A549 (cell line): ENCODE measurements at regions not wholly inside any gene's neighbourhood (a gene's known extent, or its start where the extent isn't known, plus 50 kb on each side); places are given as distances from the start of the nearest gene placed in this dataset.

Experiments
- ATAC-seq, 2 experiments: fragments of 200-7000 bp in 1 of 2; fragments of >200 bp in 1 of 2; cut with Nextera tagmentation in 1 of 2; cut with Tn5 transposase in 1 of 2; 3 replicates each; pipeline versions ENCODE4 v1.8.0 to v1.9.1; 2018 to 2020; ENCODE audit warnings: mild to moderate bottlenecking in 1 of 2, moderate library complexity in 1 of 2
- CTCF ChIA-PET: fragments of 300-600 bp; sonication (Branson Sonifier 250); formaldehyde crosslinking; extraction: SDS; loops from one replicate; lab custom pipeline; 2021; ENCODE audit warnings: antibody characterized with exemption, inconsistent platforms; lab: Yijun Ruan, JAX
- POLR2A ChIA-PET: fragments of 350-600 bp; formaldehyde crosslinking; extraction: SDS; loops from one replicate; lab custom pipeline; 2021; ENCODE audit warnings: antibody characterized with exemption, inconsistent platforms; lab: Yijun Ruan, JAX
- DNase-seq, 2 experiments: peaks; one replicate each; pipeline versions ENCODE4 v3.0.0 to v3.0.0-alpha.2; 2011 to 2016; ENCODE audit warnings: low read depth in 1 of 2, low spot score in 1 of 2
- FAIRE-seq: peaks from 2 replicates; lab custom pipeline; 2011; peaks lifted over from hg19 to GRCh38; lab: Jason Lieb, UNC
- H3K27ac ChIP-seq, 2 experiments: fragments of >200 bp; sonication (Bioruptor Twin); formaldehyde crosslinking; 3 replicates each; pipeline ENCODE4 v1.5.1; 2016 to 2017
- H3K4me1 ChIP-seq: fragments of >200 bp; sonication (Bioruptor Twin); formaldehyde crosslinking; 3 replicates; pipeline ENCODE4 v1.6.1; 2016
- H3K4me2 ChIP-seq: fragments of >200 bp; sonication (Bioruptor Twin); formaldehyde crosslinking; 3 replicates; pipeline ENCODE4 v1.6.1; 2016
- H3K4me3 ChIP-seq: fragments of >200 bp; sonication (Bioruptor Twin); formaldehyde crosslinking; 3 replicates; pipeline ENCODE4 v1.5.1; 2016
- H3K9me3 ChIP-seq: fragments of >200 bp; sonication (Bioruptor Twin); formaldehyde crosslinking; 3 replicates; pipeline ENCODE4 v1.6.1; 2016
- BHLHE40 ChIP-seq: IDR thresholded peaks from 2 replicates; pipeline ENCODE4 v1.6.1; 2012; ENCODE audit warnings: low read depth, low read length, inconsistent platforms
- CBX8 ChIP-seq: fragments of 200-600 bp; sonication (generic); IDR thresholded peaks from 2 replicates; pipeline ENCODE4 v1.6.1; 2016
- EHMT2 ChIP-seq: fragments of 200-600 bp; sonication (generic); IDR thresholded peaks from 2 replicates; pipeline ENCODE4 v1.6.1; 2016; ENCODE audit warnings: antibody characterized with exemption, low read depth, mild to moderate bottlenecking, moderate library complexity
- ESRRA ChIP-seq: fragments of 150-350 bp; IDR thresholded peaks from 2 replicates; pipeline ENCODE4 v1.6.1; 2014; ENCODE audit warnings: mild to moderate bottlenecking, low read length, borderline replicate concordance
- FOSL2 ChIP-seq, 2 experiments: fragments of 450-650 bp in 1 of 2; fragments of >200 bp in 1 of 2; sonication (Bioruptor Twin) in 1 of 2; formaldehyde crosslinking; IDR thresholded peaks; 2 replicates each; pipeline versions ENCODE4 v1.5.0 to v1.6.1; 2016 to 2020; ENCODE audit warnings: mild to moderate bottlenecking in 1 of 2, moderate library complexity in 1 of 2
- GATA3 ChIP-seq: IDR thresholded peaks from 2 replicates; pipeline ENCODE4 v1.6.1; 2012; ENCODE audit warnings: borderline replicate concordance
- HOXA7 ChIP-seq: fragments of 250-450 bp; sonication (Bioruptor Pico); IDR thresholded peaks from 2 replicates; pipeline ENCODE4 v1.5.0; 2020; ENCODE audit warnings: mild to moderate bottlenecking, moderate library complexity
- HOXB13 ChIP-seq: fragments of 250-450 bp; sonication (Bioruptor Pico); IDR thresholded peaks from 2 replicates; pipeline ENCODE4 v1.5.0; 2020; ENCODE audit warnings: low read depth, mild to moderate bottlenecking, moderate library complexity
- HOXB5 ChIP-seq: fragments of 250-450 bp; sonication (Bioruptor Pico); IDR thresholded peaks from 2 replicates; pipeline ENCODE4 v1.5.0; 2020; ENCODE audit warnings: mild to moderate bottlenecking, moderate library complexity
- JUN ChIP-seq, 2 experiments: fragments of >200 bp; sonication (Bioruptor Twin); formaldehyde crosslinking; IDR thresholded peaks; 2 replicates in 1 of 2; 3 replicates in 1 of 2; pipeline ENCODE4 v1.6.1; 2016 to 2017
- JUNB ChIP-seq: fragments of >200 bp; sonication (Bioruptor Twin); formaldehyde crosslinking; IDR thresholded peaks from 2 replicates; pipeline ENCODE4 v1.6.1; 2016
- KDM1A ChIP-seq: fragments of 200-600 bp; sonication (generic); IDR thresholded peaks from 2 replicates; pipeline ENCODE4 v1.6.1; 2016; ENCODE audit warnings: low read depth, mild to moderate bottlenecking
- KDM5A ChIP-seq: fragments of 200-600 bp; sonication (generic); IDR thresholded peaks from 2 replicates; pipeline ENCODE4 v1.6.1; 2016; ENCODE audit warnings: antibody characterized with exemption, mild to moderate bottlenecking
- MAFK ChIP-seq: fragments of 450-650 bp; IDR thresholded peaks from 2 replicates; pipeline ENCODE4 v1.6.1; 2014; ENCODE audit not compliant: partially characterized antibody
- MAZ ChIP-seq: fragments of 150-350 bp; IDR thresholded peaks from 2 replicates; pipeline ENCODE4 v1.6.1; 2014; ENCODE audit warnings: antibody characterized with exemption, low read depth, low read length, borderline replicate concordance
- NPAS2 ChIP-seq: fragments of 250-450 bp; sonication (Bioruptor Pico); IDR thresholded peaks from 2 replicates; pipeline ENCODE4 v1.8.0; 2022; ENCODE audit warnings: mild to moderate bottlenecking, moderate library complexity, borderline replicate concordance
- NR3C1 ChIP-seq: fragments of >200 bp; sonication (Bioruptor Twin); formaldehyde crosslinking; IDR thresholded peaks from 3 replicates; pipeline ENCODE4 v1.6.1; 2017
- POLR2A ChIP-seq: IDR thresholded peaks from 2 replicates; pipeline ENCODE4 v1.6.1; 2012; ENCODE audit warnings: mild to moderate bottlenecking, low read length
- RAD21 ChIP-seq, 2 experiments: fragments of >200 bp in 1 of 2; sonication (Bioruptor Twin) in 1 of 2; formaldehyde crosslinking in 1 of 2; IDR thresholded peaks in 1 of 2; conservative IDR thresholded peaks in 1 of 2; 2 replicates in 1 of 2; 3 replicates in 1 of 2; pipeline ENCODE4 v1.6.1; 2012 to 2018; ENCODE audit warnings: inconsistent platforms in 1 of 2
- SMC3 ChIP-seq: fragments of >200 bp; sonication (Bioruptor Twin); formaldehyde crosslinking; IDR thresholded peaks from 3 replicates; pipeline ENCODE4 v1.6.1; 2018; ENCODE audit warnings: inconsistent platforms
- SREBF2 ChIP-seq: fragments of 450-650 bp; IDR thresholded peaks from 2 replicates; pipeline ENCODE4 v1.6.1; 2014; ENCODE audit warnings: mild to moderate bottlenecking, moderate library complexity
- TFCP2L1 ChIP-seq: fragments of 250-450 bp; sonication (Bioruptor Pico); IDR thresholded peaks from 2 replicates; pipeline ENCODE4 v1.5.0; 2021; ENCODE audit warnings: mild to moderate bottlenecking
- TP53 ChIP-seq: fragments of 250-450 bp; sonication (Bioruptor Pico); IDR thresholded peaks from 2 replicates; pipeline ENCODE4 v1.5.0; 2021; ENCODE audit warnings: mild to moderate bottlenecking, moderate library complexity
- ZC3H11A ChIP-seq: fragments of 450-650 bp; IDR thresholded peaks from 2 replicates; pipeline ENCODE4 v1.6.1; 2014; ENCODE audit warnings: antibody characterized with exemption, mild to moderate bottlenecking
- ZFP36 ChIP-seq: fragments of 450-650 bp; IDR thresholded peaks from 2 replicates; pipeline ENCODE4 v1.6.1; 2014; ENCODE audit warnings: borderline replicate concordance; ENCODE audit not compliant: partially characterized antibody
- ZNF302 ChIP-seq: fragments of 250-450 bp; sonication (Bioruptor Pico); IDR thresholded peaks from 2 replicates; pipeline ENCODE4 v1.9.0; 2021; ENCODE audit warnings: inconsistent platforms, mild to moderate bottlenecking, moderate library complexity
- WGBS: methylation state at CpG from one replicate; pipeline ENCODE4 v1.1.6; 2017; ENCODE audit errors: missing lambda C conversion rate; 5-methylcytosine and 5-hydroxymethylcytosine counted together
- TF ChIP-seq, protein P1 (sequence below): IDR thresholded peaks from 2 replicates; pipeline ENCODE4 v1.6.1; 2012; ENCODE audit warnings: low read depth, borderline replicate concordance
- TF ChIP-seq, protein P2 (sequence below): fragments of 200-600 bp; sonication (generic); IDR thresholded peaks from 2 replicates; pipeline ENCODE4 v1.6.1; 2016; ENCODE audit warnings: antibody characterized with exemption, mild to moderate bottlenecking, moderate library complexity
- TF ChIP-seq, protein P3 (sequence below): fragments of >200 bp; sonication (Bioruptor Twin); formaldehyde crosslinking; IDR thresholded peaks from 2 replicates; pipeline ENCODE4 v1.6.1; 2016
- TF ChIP-seq, protein P4 (sequence below): fragments of 450-650 bp; IDR thresholded peaks from 2 replicates; pipeline ENCODE4 v1.6.1; 2014; ENCODE audit warnings: antibody characterized with exemption
- TF ChIP-seq, protein P5 (sequence below): fragments of >200 bp; sonication (Bioruptor Twin); formaldehyde crosslinking; IDR thresholded peaks from 3 replicates; pipeline ENCODE4 v1.5.1; 2016
- TF ChIP-seq, protein P6 (sequence below): fragments of 250-450 bp; sonication (Bioruptor Pico); IDR thresholded peaks from 2 replicates; pipeline ENCODE4 v1.5.0; 2020; ENCODE audit warnings: low read depth, mild to moderate bottlenecking, moderate library complexity
- TF ChIP-seq, protein P7 (sequence below): fragments of 150-350 bp; IDR thresholded peaks from 2 replicates; pipeline ENCODE4 v1.6.1; 2014; ENCODE audit warnings: low read depth, mild to moderate bottlenecking, low read length

DNA sequence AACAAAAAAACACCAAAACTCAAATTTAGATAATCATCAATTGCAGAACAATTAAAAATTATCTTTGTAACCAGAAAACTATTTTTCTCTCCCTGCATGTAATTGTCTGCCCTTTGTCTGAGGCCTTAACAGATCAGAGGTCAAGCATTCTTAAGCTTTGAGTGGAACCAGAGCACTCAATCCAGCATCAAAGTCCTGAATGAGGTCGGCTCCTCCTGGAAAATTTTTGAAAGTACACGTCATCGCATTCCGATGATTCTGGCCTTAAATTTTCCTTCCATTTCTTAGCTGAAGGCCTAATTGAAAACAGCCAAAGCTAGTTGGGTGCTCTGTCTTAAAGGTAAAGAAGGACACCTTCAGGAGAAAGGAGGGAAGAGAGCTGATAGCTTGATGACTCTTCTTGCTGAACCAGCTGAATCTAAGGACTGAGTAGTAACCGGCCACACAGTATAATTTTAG is 510.2 kb upstream of the SULF2 start:
- Histone ChIP-seq H3K4me2 (peak overlapping the region; percentile 51), H3K4me1 (peaks cover 57% of the 10 kb centered on the region), H3K4me3 (no peak overlapping the region), H3K27ac (peak overlapping the region; percentile 60 to 85), H3K9me3 (peaks cover 4% of the 10 kb centered on the region; the same call in 1 of the 3 replicates)
- POLR2A ChIA-PET, result interaction anchor here (0.5 to 1.5 kb wide), 4 partner anchors 325 to 632 kb away, joined by 3 to 10 read pairs (median 3); no protein-coding TSS in a partner anchor
- WGBS, result 1% methylated on average over 5 of the region's 5 CpGs
- ATAC-seq, result peak; percentile 83 to 87
- FAIRE-seq, result peak; percentile 98
- peak; percentile 80 to 88 for DNase-seq
- CTCF ChIA-PET, result interaction anchor here (0.6 to 8.3 kb wide), 28 partner anchors 9 to 1005 kb away, joined by 3 to 85 read pairs (median 4); partner anchors contain the start of gene SULF2
- TF ChIP-seq MAZ, result no peak
- TF ChIP-seq KDM1A, result no peak
- TF ChIP-seq ESRRA, result no peak
- no peak for TF ChIP-seq EHMT2
- peak; percentile 93 for TF ChIP-seq RAD21 (conservative IDR thresholded peaks at IDR 0.05 in 1 of 2, IDR thresholded peaks at IDR 0.05 in 1 of 2)
- peak; percentile 91 for TF ChIP-seq MAFK
- TF ChIP-seq, protein P1, sequence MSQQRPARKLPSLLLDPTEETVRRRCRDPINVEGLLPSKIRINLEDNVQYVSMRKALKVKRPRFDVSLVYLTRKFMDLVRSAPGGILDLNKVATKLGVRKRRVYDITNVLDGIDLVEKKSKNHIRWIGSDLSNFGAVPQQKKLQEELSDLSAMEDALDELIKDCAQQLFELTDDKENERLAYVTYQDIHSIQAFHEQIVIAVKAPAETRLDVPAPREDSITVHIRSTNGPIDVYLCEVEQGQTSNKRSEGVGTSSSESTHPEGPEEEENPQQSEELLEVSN, result no peak
- TF ChIP-seq SREBF2, result no peak
- TF ChIP-seq CBX8, result no peak
- TF ChIP-seq GATA3, result peak; percentile 80; the same call in 1 of the 2 replicates
- no peak for TF ChIP-seq HOXB5 (CRISPR knock-in tag)
- TF ChIP-seq, protein P2, sequence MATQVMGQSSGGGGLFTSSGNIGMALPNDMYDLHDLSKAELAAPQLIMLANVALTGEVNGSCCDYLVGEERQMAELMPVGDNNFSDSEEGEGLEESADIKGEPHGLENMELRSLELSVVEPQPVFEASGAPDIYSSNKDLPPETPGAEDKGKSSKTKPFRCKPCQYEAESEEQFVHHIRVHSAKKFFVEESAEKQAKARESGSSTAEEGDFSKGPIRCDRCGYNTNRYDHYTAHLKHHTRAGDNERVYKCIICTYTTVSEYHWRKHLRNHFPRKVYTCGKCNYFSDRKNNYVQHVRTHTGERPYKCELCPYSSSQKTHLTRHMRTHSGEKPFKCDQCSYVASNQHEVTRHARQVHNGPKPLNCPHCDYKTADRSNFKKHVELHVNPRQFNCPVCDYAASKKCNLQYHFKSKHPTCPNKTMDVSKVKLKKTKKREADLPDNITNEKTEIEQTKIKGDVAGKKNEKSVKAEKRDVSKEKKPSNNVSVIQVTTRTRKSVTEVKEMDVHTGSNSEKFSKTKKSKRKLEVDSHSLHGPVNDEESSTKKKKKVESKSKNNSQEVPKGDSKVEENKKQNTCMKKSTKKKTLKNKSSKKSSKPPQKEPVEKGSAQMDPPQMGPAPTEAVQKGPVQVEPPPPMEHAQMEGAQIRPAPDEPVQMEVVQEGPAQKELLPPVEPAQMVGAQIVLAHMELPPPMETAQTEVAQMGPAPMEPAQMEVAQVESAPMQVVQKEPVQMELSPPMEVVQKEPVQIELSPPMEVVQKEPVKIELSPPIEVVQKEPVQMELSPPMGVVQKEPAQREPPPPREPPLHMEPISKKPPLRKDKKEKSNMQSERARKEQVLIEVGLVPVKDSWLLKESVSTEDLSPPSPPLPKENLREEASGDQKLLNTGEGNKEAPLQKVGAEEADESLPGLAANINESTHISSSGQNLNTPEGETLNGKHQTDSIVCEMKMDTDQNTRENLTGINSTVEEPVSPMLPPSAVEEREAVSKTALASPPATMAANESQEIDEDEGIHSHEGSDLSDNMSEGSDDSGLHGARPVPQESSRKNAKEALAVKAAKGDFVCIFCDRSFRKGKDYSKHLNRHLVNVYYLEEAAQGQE, result no peak
- TF ChIP-seq, protein P3, sequence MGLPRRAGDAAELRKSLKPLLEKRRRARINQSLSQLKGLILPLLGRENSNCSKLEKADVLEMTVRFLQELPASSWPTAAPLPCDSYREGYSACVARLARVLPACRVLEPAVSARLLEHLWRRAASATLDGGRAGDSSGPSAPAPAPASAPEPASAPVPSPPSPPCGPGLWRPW, result no peak
- no peak for TF ChIP-seq TFCP2L1 (CRISPR knock-in tag)
- no peak for TF ChIP-seq TP53 (CRISPR knock-in tag)
- TF ChIP-seq KDM5A, result no peak
- TF ChIP-seq ZFP36, result no peak
- TF ChIP-seq HOXB13, result no peak
- TF ChIP-seq HOXA7 (CRISPR knock-in tag), result no peak
- no peak for TF ChIP-seq NR3C1
- no peak for TF ChIP-seq ZNF302 (CRISPR knock-in tag)
- TF ChIP-seq JUN (IDR thresholded peaks at IDR 0.05), result peak in 1 of 2 experiments; percentile 76; a peak in 3 of 5 replicates
- TF ChIP-seq JUNB, result peak; percentile 68
- TF ChIP-seq, protein P4, sequence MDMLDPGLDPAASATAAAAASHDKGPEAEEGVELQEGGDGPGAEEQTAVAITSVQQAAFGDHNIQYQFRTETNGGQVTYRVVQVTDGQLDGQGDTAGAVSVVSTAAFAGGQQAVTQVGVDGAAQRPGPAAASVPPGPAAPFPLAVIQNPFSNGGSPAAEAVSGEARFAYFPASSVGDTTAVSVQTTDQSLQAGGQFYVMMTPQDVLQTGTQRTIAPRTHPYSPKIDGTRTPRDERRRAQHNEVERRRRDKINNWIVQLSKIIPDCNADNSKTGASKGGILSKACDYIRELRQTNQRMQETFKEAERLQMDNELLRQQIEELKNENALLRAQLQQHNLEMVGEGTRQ, result no peak
- no peak for TF ChIP-seq BHLHE40
- no peak for TF ChIP-seq NPAS2 (CRISPR knock-in tag)
- TF ChIP-seq, protein P5, sequence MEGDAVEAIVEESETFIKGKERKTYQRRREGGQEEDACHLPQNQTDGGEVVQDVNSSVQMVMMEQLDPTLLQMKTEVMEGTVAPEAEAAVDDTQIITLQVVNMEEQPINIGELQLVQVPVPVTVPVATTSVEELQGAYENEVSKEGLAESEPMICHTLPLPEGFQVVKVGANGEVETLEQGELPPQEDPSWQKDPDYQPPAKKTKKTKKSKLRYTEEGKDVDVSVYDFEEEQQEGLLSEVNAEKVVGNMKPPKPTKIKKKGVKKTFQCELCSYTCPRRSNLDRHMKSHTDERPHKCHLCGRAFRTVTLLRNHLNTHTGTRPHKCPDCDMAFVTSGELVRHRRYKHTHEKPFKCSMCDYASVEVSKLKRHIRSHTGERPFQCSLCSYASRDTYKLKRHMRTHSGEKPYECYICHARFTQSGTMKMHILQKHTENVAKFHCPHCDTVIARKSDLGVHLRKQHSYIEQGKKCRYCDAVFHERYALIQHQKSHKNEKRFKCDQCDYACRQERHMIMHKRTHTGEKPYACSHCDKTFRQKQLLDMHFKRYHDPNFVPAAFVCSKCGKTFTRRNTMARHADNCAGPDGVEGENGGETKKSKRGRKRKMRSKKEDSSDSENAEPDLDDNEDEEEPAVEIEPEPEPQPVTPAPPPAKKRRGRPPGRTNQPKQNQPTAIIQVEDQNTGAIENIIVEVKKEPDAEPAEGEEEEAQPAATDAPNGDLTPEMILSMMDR, result peak; percentile 75
- TF ChIP-seq, protein P6, sequence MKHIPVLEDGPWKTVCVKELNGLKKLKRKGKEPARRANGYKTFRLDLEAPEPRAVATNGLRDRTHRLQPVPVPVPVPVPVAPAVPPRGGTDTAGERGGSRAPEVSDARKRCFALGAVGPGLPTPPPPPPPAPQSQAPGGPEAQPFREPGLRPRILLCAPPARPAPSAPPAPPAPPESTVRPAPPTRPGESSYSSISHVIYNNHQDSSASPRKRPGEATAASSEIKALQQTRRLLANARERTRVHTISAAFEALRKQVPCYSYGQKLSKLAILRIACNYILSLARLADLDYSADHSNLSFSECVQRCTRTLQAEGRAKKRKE, result no peak
- no peak for TF ChIP-seq POLR2A
- TF ChIP-seq ZC3H11A, result no peak
- TF ChIP-seq SMC3, result peak; percentile 77
- TF ChIP-seq, protein P7, sequence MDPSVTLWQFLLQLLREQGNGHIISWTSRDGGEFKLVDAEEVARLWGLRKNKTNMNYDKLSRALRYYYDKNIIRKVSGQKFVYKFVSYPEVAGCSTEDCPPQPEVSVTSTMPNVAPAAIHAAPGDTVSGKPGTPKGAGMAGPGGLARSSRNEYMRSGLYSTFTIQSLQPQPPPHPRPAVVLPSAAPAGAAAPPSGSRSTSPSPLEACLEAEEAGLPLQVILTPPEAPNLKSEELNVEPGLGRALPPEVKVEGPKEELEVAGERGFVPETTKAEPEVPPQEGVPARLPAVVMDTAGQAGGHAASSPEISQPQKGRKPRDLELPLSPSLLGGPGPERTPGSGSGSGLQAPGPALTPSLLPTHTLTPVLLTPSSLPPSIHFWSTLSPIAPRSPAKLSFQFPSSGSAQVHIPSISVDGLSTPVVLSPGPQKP, result no peak
- peak; percentile 38; the same call in 1 of the 2 replicates for TF ChIP-seq FOSL2 (IDR thresholded peaks at IDR 0.05)
- peak; percentile 80 for TF ChIP-seq FOSL2 (CRISPR knock-in tag; IDR thresholded peaks at IDR 0.05)
